WTC11 (cell line): ENCODE measurements at regions not wholly inside any gene's neighbourhood (a gene's known extent, or its start where the extent isn't known, plus 50 kb on each side); places are given as distances from the start of the nearest gene placed in this dataset.
A peak's percentile ranks its signal among the peaks of the same experiment; 100 is the strongest.

Source experiments
- ATAC-seq: fragments of 200-7000 bp; cut with Tn5 transposase; 2 replicates; pipeline ENCODE4 v1.10.0; 2021; ENCODE audit warnings: mild to moderate bottlenecking, moderate library complexity
- CTCF ChIA-PET: fragments of 300-600 bp; sonication (Branson Sonifier 250); formaldehyde crosslinking; loops from one replicate; lab custom pipeline; 2021; ENCODE audit warnings: antibody characterized with exemption; lab: Charles Lee
- POLR2A ChIA-PET: fragments of 350-600 bp; sonication (Branson Sonifier 250); formaldehyde crosslinking; loops from one replicate; lab custom pipeline; 2021; ENCODE audit warnings: antibody characterized with exemption; lab: Charles Lee
- DNase-seq: peaks from one replicate; pipeline ENCODE4 v3.0.0; 2021; ENCODE audit warnings: low spot score
- H3K27ac Mint-ChIP-seq: 2 replicates; pipeline ENCODE4 v1.8.0; 2021; ENCODE audit warnings: mixed read lengths
- H3K27me3 Mint-ChIP-seq: 2 replicates; pipeline ENCODE4 v1.8.0; 2021; ENCODE audit warnings: low read depth, mild to moderate bottlenecking, moderate library complexity, mixed read lengths
- H3K36me3 Mint-ChIP-seq: 2 replicates; pipeline ENCODE4 v1.8.0; 2021; ENCODE audit warnings: mixed read lengths
- H3K4me1 Mint-ChIP-seq: 2 replicates; pipeline ENCODE4 v1.8.0; 2022; ENCODE audit warnings: mixed read lengths
- H3K4me3 Mint-ChIP-seq: 2 replicates; pipeline ENCODE4 v1.8.0; 2021; ENCODE audit warnings: mild to moderate bottlenecking, moderate library complexity, mixed read lengths
- H3K9me3 Mint-ChIP-seq: 2 replicates; pipeline ENCODE4 v1.8.0; 2021; ENCODE audit warnings: mixed read lengths
- ELF4 ChIP-seq: sonication (generic); formaldehyde crosslinking; IDR thresholded peaks from 2 replicates; pipeline ENCODE4 v1.8.1; 2022; ENCODE audit warnings: low read depth, mild to moderate bottlenecking, moderate library complexity, missing genetic modification reagents
- FOXK1 ChIP-seq: sonication (generic); formaldehyde crosslinking; IDR thresholded peaks from 2 replicates; pipeline ENCODE4 v1.8.0; 2022; ENCODE audit warnings: mild to moderate bottlenecking, moderate library complexity, missing genetic modification reagents
- FOXP1 ChIP-seq: sonication (generic); formaldehyde crosslinking; IDR thresholded peaks from 2 replicates; pipeline ENCODE4 v1.8.0; 2022; ENCODE audit warnings: missing genetic modification reagents, mild to moderate bottlenecking, moderate library complexity, borderline replicate concordance
- HMGA2 ChIP-seq: fragments of 250-450 bp; sonication (Bioruptor Pico); IDR thresholded peaks from 2 replicates; pipeline ENCODE4 v1.4.0; 2021; ENCODE audit warnings: mild to moderate bottlenecking, moderate library complexity
- MXD4 ChIP-seq: fragments of 250-450 bp; sonication (Bioruptor Pico); IDR thresholded peaks from 2 replicates; pipeline ENCODE4 v1.8.0; 2021; ENCODE audit warnings: mild to moderate bottlenecking, moderate library complexity, borderline replicate concordance
- RELA ChIP-seq: sonication (generic); formaldehyde crosslinking; IDR thresholded peaks from 2 replicates; pipeline ENCODE4 v1.8.1; 2022; ENCODE audit warnings: missing genetic modification reagents, mild to moderate bottlenecking, borderline replicate concordance
- SOX15 ChIP-seq: fragments of 250-450 bp; sonication (Bioruptor Pico); IDR thresholded peaks from 2 replicates; pipeline ENCODE4 v1.9.0; 2021; ENCODE audit warnings: mild to moderate bottlenecking
- ZNF121 ChIP-seq: sonication (generic); formaldehyde crosslinking; IDR thresholded peaks from 2 replicates; pipeline ENCODE4 v1.8.0; 2023; ENCODE audit warnings: missing genetic modification reagents
- ZNF263 ChIP-seq: sonication (generic); formaldehyde crosslinking; IDR thresholded peaks from 2 replicates; pipeline ENCODE4 v1.8.1; 2022; ENCODE audit warnings: low read depth, mild to moderate bottlenecking, moderate library complexity, missing genetic modification reagents
- ZNF671 ChIP-seq: fragments of 250-450 bp; sonication (Bioruptor Pico); IDR thresholded peaks from 2 replicates; pipeline ENCODE4 v1.8.0; 2021; ENCODE audit warnings: mild to moderate bottlenecking
- TF ChIP-seq, protein P1 (sequence below): sonication (generic); formaldehyde crosslinking; IDR thresholded peaks from 2 replicates; pipeline ENCODE4 v1.8.1; 2023; ENCODE audit warnings: mild to moderate bottlenecking, missing genetic modification reagents, moderate library complexity
- TF ChIP-seq, protein P2 (sequence below): sonication (generic); formaldehyde crosslinking; conservative IDR thresholded peaks from 2 replicates; pipeline ENCODE4 v1.8.1; 2023; ENCODE audit warnings: mild to moderate bottlenecking, low read depth, missing genetic modification reagents, moderate library complexity
- TF ChIP-seq, protein P3 (sequence below): sonication (generic); formaldehyde crosslinking; IDR thresholded peaks from 2 replicates; pipeline ENCODE4 v1.8.1; 2023; ENCODE audit warnings: mild to moderate bottlenecking, missing genetic modification reagents, moderate library complexity
- TF ChIP-seq, protein P4 (sequence below): sonication (generic); formaldehyde crosslinking; IDR thresholded peaks from 2 replicates; pipeline ENCODE4 v1.8.1; 2022; ENCODE audit warnings: mild to moderate bottlenecking, missing genetic modification reagents, moderate library complexity, borderline replicate concordance
- TF ChIP-seq, protein P5 (sequence below): fragments of 250-450 bp; sonication (Bioruptor Pico); IDR thresholded peaks from 2 replicates; pipeline ENCODE4 v2.1.2; 2022; ENCODE audit warnings: mild to moderate bottlenecking, moderate library complexity
- TF ChIP-seq, protein P6 (sequence below): fragments of 250-450 bp; sonication (Bioruptor Pico); IDR thresholded peaks from 2 replicates; pipeline ENCODE4 v1.9.0; 2021; ENCODE audit warnings: moderate library complexity, mild to moderate bottlenecking, inconsistent platforms, borderline replicate concordance
- TF ChIP-seq, protein P7 (sequence below): sonication (generic); formaldehyde crosslinking; conservative IDR thresholded peaks from 2 replicates; pipeline ENCODE4 v1.8.1; 2022; ENCODE audit warnings: mild to moderate bottlenecking, missing genetic modification reagents

DNA sequence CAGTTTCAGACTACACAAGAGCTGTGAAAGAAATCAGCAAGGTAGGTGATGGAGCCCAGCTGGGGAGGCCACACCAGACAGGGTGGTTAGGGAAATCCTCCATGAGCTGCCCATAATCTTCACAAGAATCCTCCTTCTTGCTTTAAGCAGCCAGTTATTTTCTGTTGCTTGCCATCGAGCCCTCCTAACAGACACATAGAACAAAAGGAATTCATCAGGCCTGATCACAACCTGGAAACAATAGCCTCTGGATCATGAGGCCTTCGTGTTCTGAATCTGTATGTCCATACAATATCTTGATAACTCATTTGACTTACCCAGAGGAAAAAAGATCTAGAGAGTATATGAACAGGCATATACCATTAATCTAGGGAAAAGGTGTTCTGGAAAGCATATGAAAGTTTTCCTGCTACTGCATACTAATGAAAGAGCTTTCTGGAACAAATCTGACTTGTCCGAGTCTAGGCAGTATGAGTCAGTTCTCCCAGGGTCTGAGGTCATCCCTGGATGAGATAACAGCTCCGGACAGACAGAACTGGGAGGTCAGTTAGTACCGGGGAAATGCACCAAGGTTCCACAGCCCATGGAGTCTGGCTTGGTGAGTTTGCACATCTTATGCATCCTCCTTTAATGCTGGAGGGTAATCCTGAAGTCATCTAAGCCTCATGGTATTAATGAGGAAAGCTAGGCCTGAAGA lies 52.8 kb upstream of the ELK3 start:
- ATAC-seq (no peak), DNase-seq (no peak)
- no peak overlapping the region for H3K4me3 Mint-ChIP-seq
- H3K27ac Mint-ChIP-seq: no peak overlapping the region
- H3K27me3 Mint-ChIP-seq: no peaks in the 10 kb centered on the region
- TF ChIP-seq FOXK1 (CRISPR knock-in tag) (no peak), FOXP1 (CRISPR knock-in tag) (no peak), ZNF263 (no peak), ZNF671 (CRISPR knock-in tag) (no peak)
- TF ChIP-seq, protein P1, sequence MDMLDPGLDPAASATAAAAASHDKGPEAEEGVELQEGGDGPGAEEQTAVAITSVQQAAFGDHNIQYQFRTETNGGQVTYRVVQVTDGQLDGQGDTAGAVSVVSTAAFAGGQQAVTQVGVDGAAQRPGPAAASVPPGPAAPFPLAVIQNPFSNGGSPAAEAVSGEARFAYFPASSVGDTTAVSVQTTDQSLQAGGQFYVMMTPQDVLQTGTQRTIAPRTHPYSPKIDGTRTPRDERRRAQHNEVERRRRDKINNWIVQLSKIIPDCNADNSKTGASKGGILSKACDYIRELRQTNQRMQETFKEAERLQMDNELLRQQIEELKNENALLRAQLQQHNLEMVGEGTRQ (CRISPR knock-in tag): no peak
- TF ChIP-seq, protein P2, sequence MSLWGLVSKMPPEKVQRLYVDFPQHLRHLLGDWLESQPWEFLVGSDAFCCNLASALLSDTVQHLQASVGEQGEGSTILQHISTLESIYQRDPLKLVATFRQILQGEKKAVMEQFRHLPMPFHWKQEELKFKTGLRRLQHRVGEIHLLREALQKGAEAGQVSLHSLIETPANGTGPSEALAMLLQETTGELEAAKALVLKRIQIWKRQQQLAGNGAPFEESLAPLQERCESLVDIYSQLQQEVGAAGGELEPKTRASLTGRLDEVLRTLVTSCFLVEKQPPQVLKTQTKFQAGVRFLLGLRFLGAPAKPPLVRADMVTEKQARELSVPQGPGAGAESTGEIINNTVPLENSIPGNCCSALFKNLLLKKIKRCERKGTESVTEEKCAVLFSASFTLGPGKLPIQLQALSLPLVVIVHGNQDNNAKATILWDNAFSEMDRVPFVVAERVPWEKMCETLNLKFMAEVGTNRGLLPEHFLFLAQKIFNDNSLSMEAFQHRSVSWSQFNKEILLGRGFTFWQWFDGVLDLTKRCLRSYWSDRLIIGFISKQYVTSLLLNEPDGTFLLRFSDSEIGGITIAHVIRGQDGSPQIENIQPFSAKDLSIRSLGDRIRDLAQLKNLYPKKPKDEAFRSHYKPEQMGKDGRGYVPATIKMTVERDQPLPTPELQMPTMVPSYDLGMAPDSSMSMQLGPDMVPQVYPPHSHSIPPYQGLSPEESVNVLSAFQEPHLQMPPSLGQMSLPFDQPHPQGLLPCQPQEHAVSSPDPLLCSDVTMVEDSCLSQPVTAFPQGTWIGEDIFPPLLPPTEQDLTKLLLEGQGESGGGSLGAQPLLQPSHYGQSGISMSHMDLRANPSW: no peak
- H3K4me1 Mint-ChIP-seq: peaks cover 16% of the 10 kb centered on the region
- no peaks in the 10 kb centered on the region for H3K36me3 Mint-ChIP-seq
- POLR2A ChIA-PET: no interaction called here
- H3K9me3 Mint-ChIP-seq: peaks cover 17% of the 10 kb centered on the region
- CTCF ChIA-PET: no interaction called here

DNA sequence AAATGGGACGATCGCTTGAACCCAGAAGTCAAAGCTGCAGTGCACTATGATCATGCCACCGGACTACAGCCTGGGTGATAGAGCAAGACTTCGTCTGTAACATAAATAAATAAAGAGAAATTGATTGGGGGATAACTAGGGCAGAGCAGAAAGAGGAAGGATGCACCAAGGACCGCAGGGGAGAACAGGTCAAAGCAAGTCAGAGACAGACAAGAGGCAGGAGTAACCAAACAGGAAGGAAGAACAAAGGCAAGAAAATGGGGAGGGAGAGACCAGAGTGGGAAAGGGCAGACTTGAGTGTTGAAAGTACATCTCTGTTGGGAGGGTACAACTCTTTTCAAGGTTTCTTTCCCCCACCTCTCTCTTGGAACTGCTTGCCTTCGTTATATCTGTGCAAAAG lies 50.8 kb upstream of the ELK3 start:
- TF ChIP-seq ELF4 (CRISPR knock-in tag): no peak
- TF ChIP-seq, protein P3, sequence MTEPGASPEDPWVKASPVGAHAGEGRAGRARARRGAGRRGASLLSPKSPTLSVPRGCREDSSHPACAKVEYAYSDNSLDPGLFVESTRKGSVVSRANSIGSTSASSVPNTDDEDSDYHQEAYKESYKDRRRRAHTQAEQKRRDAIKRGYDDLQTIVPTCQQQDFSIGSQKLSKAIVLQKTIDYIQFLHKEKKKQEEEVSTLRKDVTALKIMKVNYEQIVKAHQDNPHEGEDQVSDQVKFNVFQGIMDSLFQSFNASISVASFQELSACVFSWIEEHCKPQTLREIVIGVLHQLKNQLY (CRISPR knock-in tag): no peak
- no peak for TF ChIP-seq ZNF263
- TF ChIP-seq, protein P4, sequence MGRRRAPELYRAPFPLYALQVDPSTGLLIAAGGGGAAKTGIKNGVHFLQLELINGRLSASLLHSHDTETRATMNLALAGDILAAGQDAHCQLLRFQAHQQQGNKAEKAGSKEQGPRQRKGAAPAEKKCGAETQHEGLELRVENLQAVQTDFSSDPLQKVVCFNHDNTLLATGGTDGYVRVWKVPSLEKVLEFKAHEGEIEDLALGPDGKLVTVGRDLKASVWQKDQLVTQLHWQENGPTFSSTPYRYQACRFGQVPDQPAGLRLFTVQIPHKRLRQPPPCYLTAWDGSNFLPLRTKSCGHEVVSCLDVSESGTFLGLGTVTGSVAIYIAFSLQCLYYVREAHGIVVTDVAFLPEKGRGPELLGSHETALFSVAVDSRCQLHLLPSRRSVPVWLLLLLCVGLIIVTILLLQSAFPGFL (CRISPR knock-in tag): no peak
- no peak for TF ChIP-seq SOX15 (CRISPR knock-in tag)
- TF ChIP-seq RELA (CRISPR knock-in tag): no peak
- no peak for TF ChIP-seq FOXK1 (CRISPR knock-in tag)
- no peak for TF ChIP-seq HMGA2 (CRISPR knock-in tag)
- Mint-ChIP-seq H3K27ac (no peak overlapping the region), H3K9me3 (peaks cover 17% of the 10 kb centered on the region), H3K4me3 (no peak overlapping the region), H3K36me3 (no peaks in the 10 kb centered on the region), H3K27me3 (no peaks in the 10 kb centered on the region), H3K4me1 (peaks cover 14% of the 10 kb centered on the region)
- no peak for DNase-seq
- ChIA-PET CTCF (no interaction called here), POLR2A (no interaction called here)
- peak; percentile 36; the same call in 1 of the 2 replicates for ATAC-seq

DNA sequence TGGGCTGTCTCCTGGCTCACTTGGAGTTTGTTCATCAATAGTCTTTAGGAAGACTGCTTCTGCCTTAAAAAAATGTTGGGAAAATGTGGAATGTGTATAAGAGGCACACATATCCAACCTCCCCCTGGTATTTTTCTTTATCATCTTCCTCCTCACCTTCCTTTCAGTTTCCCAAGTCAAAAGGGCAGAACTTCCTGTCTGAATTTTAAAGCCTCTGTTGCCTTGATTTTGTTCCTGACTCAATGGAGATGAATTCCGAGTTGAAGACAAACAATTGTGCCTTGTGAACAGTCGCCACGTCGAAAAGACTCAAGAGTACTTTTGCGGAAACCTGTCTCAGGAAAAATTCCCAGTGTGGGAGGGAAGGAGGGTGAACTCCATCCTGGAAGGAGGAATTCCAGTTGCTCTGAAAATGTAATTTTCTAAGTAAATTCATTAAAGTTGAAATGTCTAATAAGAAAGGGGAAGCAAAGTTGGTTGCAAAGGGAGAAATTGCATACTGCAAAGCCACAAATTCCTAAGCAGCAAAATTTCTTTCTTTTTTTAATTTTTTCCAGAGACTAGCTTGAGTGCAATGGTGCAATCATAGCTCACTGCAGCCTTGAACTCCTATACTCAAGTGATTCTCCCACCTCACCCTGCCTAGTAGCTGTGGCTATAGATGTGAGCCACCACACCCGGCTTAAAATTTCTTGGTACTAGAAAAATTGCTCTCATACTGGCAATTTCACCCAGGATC lies 50.2 kb upstream of the ELK3 start:
- Mint-ChIP-seq H3K4me3 (no peak overlapping the region), H3K27ac (no peak overlapping the region), H3K4me1 (peaks cover 14% of the 10 kb centered on the region), H3K36me3 (no peaks in the 10 kb centered on the region), H3K27me3 (no peaks in the 10 kb centered on the region), H3K9me3 (peaks cover 17% of the 10 kb centered on the region)
- ChIA-PET CTCF (no interaction called here), POLR2A (no interaction called here)
- DNase-seq (no peak), ATAC-seq (no peak)
- TF ChIP-seq, protein P5, sequence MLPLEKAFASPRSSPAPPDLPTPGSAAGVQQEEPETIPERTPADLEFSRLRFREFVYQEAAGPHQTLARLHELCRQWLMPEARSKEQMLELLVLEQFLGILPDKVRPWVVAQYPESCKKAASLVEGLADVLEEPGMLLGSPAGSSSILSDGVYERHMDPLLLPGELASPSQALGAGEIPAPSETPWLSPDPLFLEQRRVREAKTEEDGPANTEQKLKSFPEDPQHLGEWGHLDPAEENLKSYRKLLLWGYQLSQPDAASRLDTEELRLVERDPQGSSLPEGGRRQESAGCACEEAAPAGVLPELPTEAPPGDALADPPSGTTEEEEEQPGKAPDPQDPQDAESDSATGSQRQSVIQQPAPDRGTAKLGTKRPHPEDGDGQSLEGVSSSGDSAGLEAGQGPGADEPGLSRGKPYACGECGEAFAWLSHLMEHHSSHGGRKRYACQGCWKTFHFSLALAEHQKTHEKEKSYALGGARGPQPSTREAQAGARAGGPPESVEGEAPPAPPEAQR (CRISPR knock-in tag): no peak
- TF ChIP-seq, protein P4 (CRISPR knock-in tag): no peak
- TF ChIP-seq, protein P6, sequence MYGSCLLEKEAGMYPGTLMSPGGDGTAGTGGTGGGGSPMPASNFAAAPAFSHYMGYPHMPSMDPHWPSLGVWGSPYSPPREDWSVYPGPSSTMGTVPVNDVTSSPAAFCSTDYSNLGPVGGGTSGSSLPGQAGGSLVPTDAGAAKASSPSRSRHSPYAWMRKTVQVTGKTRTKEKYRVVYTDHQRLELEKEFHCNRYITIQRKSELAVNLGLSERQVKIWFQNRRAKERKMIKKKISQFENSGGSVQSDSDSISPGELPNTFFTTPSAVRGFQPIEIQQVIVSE (CRISPR knock-in tag): no peak
- TF ChIP-seq ZNF121 (CRISPR knock-in tag) (no peak), MXD4 (no peak)
- TF ChIP-seq, protein P7, sequence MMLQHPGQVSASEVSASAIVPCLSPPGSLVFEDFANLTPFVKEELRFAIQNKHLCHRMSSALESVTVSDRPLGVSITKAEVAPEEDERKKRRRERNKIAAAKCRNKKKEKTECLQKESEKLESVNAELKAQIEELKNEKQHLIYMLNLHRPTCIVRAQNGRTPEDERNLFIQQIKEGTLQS (CRISPR knock-in tag): no peak
